ENCODE measurements at regions not wholly inside any gene's neighbourhood (a gene's known extent, or its start where the extent isn't known, plus 50 kb on each side); places are given as distances from the start of the nearest gene placed in this dataset.
"Not testable (repeated sequence)": the region's sequence is repeated elsewhere in the genome, so short reads cannot be mapped to it uniquely, and the experiment has no call there.

GRCh38 chr4:28296239-28296638 is 1435.6 kb downstream of the STIM2 start:
- DNase-seq (ENCODE audit: low spot score): no peak

GRCh38 chr4:28310926-28311325 is 1450.3 kb downstream of the STIM2 start:
- no peak for DNase-seq (ENCODE audit: low spot score)

GRCh38 chr4:28312497-28312896 is 1451.9 kb downstream of the STIM2 start:
- DNase-seq (ENCODE audit: low spot score): not testable (repeated sequence)

GRCh38 chr4:28313729-28314713 is 1453.4 kb downstream of the STIM2 start:
- no peak for DNase-seq (ENCODE audit: low spot score)

- no peak for DNase-seq (ENCODE audit: low spot score)
These were observed 1456.6 kb downstream of the STIM2 start for GRCh38 chr4:28317221-28317620.

- DNase-seq (ENCODE audit: low spot score): no peak
These were observed 1473.6 kb downstream of the STIM2 start for GRCh38 chr4:28334249-28334648.

- no peak for DNase-seq (ENCODE audit: low spot score)
These were observed 1481.1 kb downstream of the STIM2 start for GRCh38 chr4:28341784-28342183.

- no peak for DNase-seq (ENCODE audit: low spot score)
These were observed 1489.8 kb downstream of the STIM2 start for GRCh38 chr4:28350485-28350884.

- DNase-seq (ENCODE audit: low spot score): no peak
These were observed 1490.5 kb downstream of the STIM2 start for GRCh38 chr4:28351102-28351501.

GRCh38 chr4:28351826-28352225 is 1491.2 kb downstream of the STIM2 start:
- no peak for DNase-seq (ENCODE audit: low spot score)

- no peak for DNase-seq (ENCODE audit: low spot score)
These were observed 1494.4 kb downstream of the STIM2 start for GRCh38 chr4:28354880-28355656.

GRCh38 chr4:28357990-28358389 is 1497.3 kb downstream of the STIM2 start:
- no peak for DNase-seq (ENCODE audit: low spot score)

GRCh38 chr4:28358606-28359005 is 1498.0 kb downstream of the STIM2 start:
- no peak for DNase-seq (ENCODE audit: low spot score)

GRCh38 chr4:28360681-28361080 is 1500.0 kb downstream of the STIM2 start:
- no peak for DNase-seq (ENCODE audit: low spot score)

- DNase-seq (ENCODE audit: low spot score): no peak
These were observed 1501.5 kb downstream of the STIM2 start for GRCh38 chr4:28362169-28362568.

GRCh38 chr4:28369499-28369898 is 1508.9 kb downstream of the STIM2 start:
- DNase-seq (ENCODE audit: low spot score): no peak

GRCh38 chr4:28373191-28373590 is 1512.5 kb downstream of the STIM2 start:
- DNase-seq (ENCODE audit: low spot score): no peak

- DNase-seq (ENCODE audit: low spot score): no peak
These were observed 1513.0 kb downstream of the STIM2 start for GRCh38 chr4:28373601-28374000.

GRCh38 chr4:28378109-28378830 is 1517.6 kb downstream of the STIM2 start:
- DNase-seq (ENCODE audit: low spot score): no peak

- no peak for DNase-seq (ENCODE audit: low spot score)
These were observed 1525.2 kb downstream of the STIM2 start for GRCh38 chr4:28385801-28386200.

- no peak for DNase-seq (ENCODE audit: low spot score)
These were observed 1526.1 kb downstream of the STIM2 start for GRCh38 chr4:28386776-28387175.

GRCh38 chr4:28388471-28388870 is 1527.8 kb downstream of the STIM2 start:
- DNase-seq (ENCODE audit: low spot score): no peak
